Duodenal mucosa (tissue), 2 donors: ENCODE measurements at regions not wholly inside any gene's neighbourhood (a gene's known extent, or its start where the extent isn't known, plus 50 kb on each side); places are given as distances from the start of the nearest gene placed in this dataset.
"Not testable (repeated sequence)": the region's sequence is repeated elsewhere in the genome, so short reads cannot be mapped to it uniquely, and the experiment has no call there.

ENCODE experiments used
- H3K27ac ChIP-seq: one replicate; pipeline ENCODE4 v1.7.0; 2013; ENCODE audit warnings: low read depth, low read length
- H3K27me3 ChIP-seq, 2 donors: one replicate each; pipeline ENCODE4 v1.7.0; 2013; ENCODE audit warnings: low read length in 2 of 2, control low read depth in 1 of 2; ENCODE audit not compliant: insufficient read depth in 2 of 2, control insufficient read depth in 1 of 2
- H3K36me3 ChIP-seq, 2 donors: one replicate each; pipeline ENCODE4 v1.7.0; 2013; ENCODE audit warnings: low read length in 2 of 2, control low read depth in 1 of 2; ENCODE audit not compliant: insufficient read depth in 2 of 2, control insufficient read depth in 1 of 2
- H3K4me1 ChIP-seq, 2 donors: one replicate each; pipeline ENCODE4 v1.7.0; 2013; ENCODE audit warnings: low read length in 2 of 2, control low read depth in 1 of 2; ENCODE audit not compliant: insufficient read depth in 2 of 2, control insufficient read depth in 1 of 2
- H3K4me3 ChIP-seq, 2 donors: one replicate each; pipeline ENCODE4 v1.7.0; 2013; ENCODE audit warnings: low read length in 2 of 2, low read depth in 1 of 2
- H3K9ac ChIP-seq, 2 donors: one replicate each; pipeline ENCODE4 v1.7.0; 2013; ENCODE audit warnings: low read length in 2 of 2, low read depth in 1 of 2
- H3K9me3 ChIP-seq, 2 donors: one replicate each; pipeline ENCODE4 v1.7.0; 2013; ENCODE audit warnings: low read length in 2 of 2, control low read depth in 1 of 2; ENCODE audit not compliant: control insufficient read depth in 1 of 2

- Histone ChIP-seq H3K27ac (no peak overlapping the region), H3K27me3 (no peaks in the 10 kb centered on the region), H3K4me3 (no peak overlapping the region), H3K4me1 (no peaks in the 10 kb centered on the region), H3K9ac (no peak overlapping the region), H3K36me3 (no peaks in the 10 kb centered on the region), H3K9me3 (no peaks in the 10 kb centered on the region)
Measured at GRCh38 chr11:39385911-39386310, 2073.5 kb downstream of the LRRC4C start.

- no peaks in the 10 kb centered on the region for H3K27me3 ChIP-seq
- no peaks in the 10 kb centered on the region for H3K36me3 ChIP-seq
- no peaks in the 10 kb centered on the region for H3K9me3 ChIP-seq
- H3K4me3 ChIP-seq: no peak overlapping the region
- no peaks in the 10 kb centered on the region for H3K4me1 ChIP-seq
- no peak overlapping the region for H3K27ac ChIP-seq
- H3K9ac ChIP-seq: no peak overlapping the region
Measured at GRCh38 chr11:39374963-39375698, 2084.3 kb downstream of the LRRC4C start.

GRCh38 chr11:39367534-39367933, 2091.9 kb downstream of the LRRC4C start:
- Histone ChIP-seq H3K4me3 (no peak overlapping the region), H3K9ac (no peak overlapping the region), H3K4me1 (no peaks in the 10 kb centered on the region), H3K36me3 (no peaks in the 10 kb centered on the region), H3K9me3 (no peaks in the 10 kb centered on the region), H3K27ac (no peak overlapping the region), H3K27me3 (no peaks in the 10 kb centered on the region)

- Histone ChIP-seq H3K4me3 (no peak overlapping the region), H3K9ac (no peak overlapping the region), H3K27me3 (no peaks in the 10 kb centered on the region), H3K27ac (no peak overlapping the region), H3K9me3 (no peaks in the 10 kb centered on the region), H3K36me3 (no peaks in the 10 kb centered on the region), H3K4me1 (no peaks in the 10 kb centered on the region)
Measured at GRCh38 chr11:39365809-39366436, 2093.5 kb downstream of the LRRC4C start.

- Histone ChIP-seq H3K9ac (no peak overlapping the region), H3K36me3 (no peaks in the 10 kb centered on the region), H3K4me3 (no peak overlapping the region), H3K27me3 (no peaks in the 10 kb centered on the region), H3K4me1 (no peaks in the 10 kb centered on the region), H3K9me3 (no peaks in the 10 kb centered on the region), H3K27ac (no peak overlapping the region)
Measured at GRCh38 chr11:39363571-39363970, 2095.9 kb downstream of the LRRC4C start.

- no peaks in the 10 kb centered on the region for H3K9me3 ChIP-seq
- no peaks in the 10 kb centered on the region for H3K27me3 ChIP-seq
- no peak overlapping the region for H3K27ac ChIP-seq
- H3K4me1 ChIP-seq: no peaks in the 10 kb centered on the region
- H3K4me3 ChIP-seq: no peak overlapping the region
- no peak overlapping the region for H3K9ac ChIP-seq
- H3K36me3 ChIP-seq: no peaks in the 10 kb centered on the region
Measured at GRCh38 chr11:39361557-39361956, 2097.9 kb downstream of the LRRC4C start.

- H3K9me3 ChIP-seq: peaks cover 0 to 6% of the 10 kb centered on the region in 2 donors
- H3K27me3 ChIP-seq: no peaks in the 10 kb centered on the region
- no peak overlapping the region for H3K4me3 ChIP-seq
- H3K9ac ChIP-seq: no peak overlapping the region
- no peak overlapping the region for H3K27ac ChIP-seq
- H3K36me3 ChIP-seq: no peaks in the 10 kb centered on the region
- no peaks in the 10 kb centered on the region for H3K4me1 ChIP-seq
Measured at GRCh38 chr11:39345834-39346442, 2113.5 kb downstream of the LRRC4C start.

- Histone ChIP-seq H3K4me3 (no peak overlapping the region), H3K36me3 (no peaks in the 10 kb centered on the region), H3K9ac (no peak overlapping the region), H3K4me1 (no peaks in the 10 kb centered on the region), H3K9me3 (peaks cover 10 to 22% of the 10 kb centered on the region in 2 donors), H3K27ac (no peak overlapping the region), H3K27me3 (no peaks in the 10 kb centered on the region)
Measured at GRCh38 chr11:39341461-39341860, 2118.0 kb downstream of the LRRC4C start.

- H3K4me3 ChIP-seq, H3K27me3 ChIP-seq, H3K9ac ChIP-seq, H3K36me3 ChIP-seq, H3K4me1 ChIP-seq, H3K9me3 ChIP-seq, H3K27ac ChIP-seq: not testable (repeated sequence)
Measured at GRCh38 chr11:39333006-39333405, 2126.4 kb downstream of the LRRC4C start.

- Histone ChIP-seq H3K27ac (no peak overlapping the region), H3K9me3 (peaks cover 0 to 3% of the 10 kb centered on the region in 2 donors), H3K27me3 (no peaks in the 10 kb centered on the region), H3K4me3 (no peak overlapping the region), H3K4me1 (no peaks in the 10 kb centered on the region), H3K36me3 (no peaks in the 10 kb centered on the region), H3K9ac (no peak overlapping the region)
Measured at GRCh38 chr11:39327302-39327701, 2132.2 kb downstream of the LRRC4C start.
